Fibroblast of upper back skin (primary cell): ENCODE measurements at regions not wholly inside any gene's neighbourhood (a gene's known extent, or its start where the extent isn't known, plus 50 kb on each side); places are given as distances from the start of the nearest gene placed in this dataset.

ENCODE experiments used
- DNase-seq: peaks from one replicate; pipeline ENCODE4 v3.0.0-alpha.2; 2013

DNA sequence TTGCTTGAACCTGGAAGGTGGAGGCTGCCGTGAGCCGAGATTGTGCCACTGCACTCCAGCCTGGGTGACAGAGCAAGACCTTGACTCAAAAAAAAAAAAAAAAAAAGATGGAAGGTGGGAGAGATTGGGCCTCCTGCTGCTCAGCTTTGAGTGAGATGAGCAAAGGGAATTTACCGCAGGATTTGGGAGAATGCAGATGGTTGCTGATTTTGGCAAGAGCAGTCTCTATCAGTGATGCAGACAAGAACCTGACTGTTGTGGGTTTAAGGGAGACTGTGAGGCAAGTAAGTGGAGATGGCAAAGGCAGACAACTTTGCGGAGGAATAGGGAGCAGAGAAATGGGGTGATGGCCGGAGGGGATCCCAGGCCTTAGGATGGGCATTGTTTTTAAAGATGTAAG lies 1140.8 kb upstream of the AUTS2 start:
- DNase-seq: peak; percentile 51

DNA sequence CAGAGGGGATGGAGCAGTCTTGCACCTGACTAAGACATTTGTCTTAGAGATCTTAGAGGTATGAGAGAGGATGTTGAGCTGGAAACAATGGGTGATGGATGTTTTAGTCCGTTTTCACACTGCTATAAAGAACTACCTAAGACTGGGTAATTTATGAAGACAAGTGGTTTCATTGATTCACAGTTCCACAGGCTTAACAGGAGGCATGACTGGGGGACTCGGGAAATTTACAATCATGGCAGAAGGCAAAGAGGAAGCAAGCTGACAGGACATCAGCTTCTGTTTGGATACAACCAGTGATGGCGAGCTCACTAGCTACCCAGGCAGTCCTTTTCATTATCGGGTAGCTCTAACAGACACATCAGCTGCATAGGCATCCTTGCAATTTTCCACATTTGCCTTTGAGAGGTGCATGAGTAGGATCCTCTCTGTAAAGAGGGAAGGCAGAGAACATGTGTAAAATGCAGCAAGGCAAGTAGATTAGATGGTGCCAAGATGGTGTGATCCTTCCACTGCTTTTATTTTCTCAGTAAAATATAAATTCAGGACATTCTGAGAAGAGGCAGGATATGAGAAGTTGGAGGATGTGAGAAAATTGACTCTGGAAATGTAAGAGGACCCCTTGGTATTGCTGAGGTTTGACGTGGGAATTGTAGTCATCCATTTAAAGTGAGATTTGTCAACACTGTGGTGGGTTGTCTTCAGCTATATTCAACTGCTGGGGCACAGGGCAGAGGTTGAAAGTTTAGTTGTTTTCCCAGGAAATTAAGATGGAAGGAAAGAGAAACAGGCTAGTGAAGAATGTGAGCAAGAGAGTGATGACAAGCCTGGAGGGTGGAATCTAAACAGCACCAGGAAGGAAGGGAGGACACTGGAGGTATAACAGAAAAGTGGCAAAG lies 1140.0 kb upstream of the AUTS2 start:
- DNase-seq: peak; percentile 72

- peak; percentile 95 for DNase-seq
Measured at GRCh38 chr7:68461430-68461829, 1136.8 kb upstream of the AUTS2 start.

DNA sequence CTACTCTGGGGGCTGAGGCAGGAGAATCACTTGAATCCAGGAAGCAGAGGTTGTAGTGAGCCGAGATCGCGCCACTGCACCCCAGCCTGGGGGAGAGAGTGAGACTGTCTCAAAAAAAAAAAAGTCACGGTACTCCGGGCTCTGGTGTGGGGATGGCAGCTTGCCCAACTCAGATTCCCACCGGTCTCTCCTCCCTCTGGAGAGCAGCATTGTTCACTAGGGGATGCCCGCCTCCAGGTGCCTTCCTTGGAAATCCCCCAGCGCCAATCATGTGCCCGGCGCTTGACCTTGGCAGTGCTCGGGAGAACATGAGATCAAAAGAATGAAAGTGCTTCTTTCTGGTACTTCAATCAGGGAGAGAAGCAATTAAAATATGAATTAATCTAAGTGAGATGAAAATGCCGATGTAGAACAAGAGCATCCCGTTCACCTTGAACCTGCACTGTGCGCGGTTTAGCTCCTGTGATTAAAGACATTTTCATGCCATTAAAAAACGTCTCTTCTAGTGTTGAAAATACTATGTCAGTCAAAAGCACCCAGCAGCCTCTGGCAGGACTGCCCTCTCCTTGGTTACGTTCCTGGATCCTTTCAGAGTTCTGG lies 1127.3 kb upstream of the AUTS2 start:
- no peak for DNase-seq

DNA sequence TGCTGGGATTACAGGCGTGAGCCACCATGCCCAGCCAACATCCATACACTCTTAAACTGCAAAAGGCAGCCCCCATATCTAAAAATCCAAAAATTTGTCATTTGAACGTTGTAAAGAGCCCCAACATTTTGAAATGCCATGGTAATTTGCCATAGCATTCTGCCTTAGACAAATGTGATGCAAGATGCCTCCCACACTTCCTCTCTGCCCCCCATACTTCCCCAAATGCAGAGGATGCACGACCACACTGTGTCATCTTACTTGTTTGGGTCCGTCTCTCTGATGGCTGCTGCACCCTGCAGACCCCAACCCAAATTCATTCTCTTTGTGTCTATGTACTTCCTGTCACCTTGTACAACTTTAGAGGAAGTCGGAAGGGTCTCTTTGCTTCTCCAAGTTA lies 1125.6 kb upstream of the AUTS2 start:
- no peak for DNase-seq

GRCh38 chr7:68474661-68475216 lies 1123.5 kb upstream of the AUTS2 start:
- peak; percentile 44 for DNase-seq

DNA sequence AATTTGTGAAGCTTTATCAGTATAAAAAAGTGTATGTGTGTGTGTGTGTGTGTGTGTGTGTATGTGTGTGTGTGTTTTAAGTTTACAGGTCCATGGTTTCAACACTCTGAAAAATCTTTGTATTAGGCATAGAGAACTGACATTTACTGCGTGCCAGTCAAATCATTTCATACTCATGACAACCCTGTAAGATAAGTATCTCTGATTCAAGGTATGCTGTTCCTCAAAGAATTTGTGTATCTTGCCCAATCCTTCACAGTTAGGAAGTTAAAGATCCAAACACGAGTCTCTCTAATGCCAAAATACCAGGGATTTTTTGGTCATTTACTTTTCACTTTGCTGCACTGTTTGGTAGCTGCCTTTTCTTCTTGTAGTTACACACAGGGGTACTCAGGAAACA lies 1121.3 kb upstream of the AUTS2 start:
- peak; percentile 33 for DNase-seq

GRCh38 chr7:68478326-68478725 lies 1119.9 kb upstream of the AUTS2 start:
- DNase-seq: no peak

GRCh38 chr7:68482800-68483199 lies 1115.5 kb upstream of the AUTS2 start:
- DNase-seq: no peak

GRCh38 chr7:68484731-68485130 lies 1113.5 kb upstream of the AUTS2 start:
- DNase-seq: no peak

DNA sequence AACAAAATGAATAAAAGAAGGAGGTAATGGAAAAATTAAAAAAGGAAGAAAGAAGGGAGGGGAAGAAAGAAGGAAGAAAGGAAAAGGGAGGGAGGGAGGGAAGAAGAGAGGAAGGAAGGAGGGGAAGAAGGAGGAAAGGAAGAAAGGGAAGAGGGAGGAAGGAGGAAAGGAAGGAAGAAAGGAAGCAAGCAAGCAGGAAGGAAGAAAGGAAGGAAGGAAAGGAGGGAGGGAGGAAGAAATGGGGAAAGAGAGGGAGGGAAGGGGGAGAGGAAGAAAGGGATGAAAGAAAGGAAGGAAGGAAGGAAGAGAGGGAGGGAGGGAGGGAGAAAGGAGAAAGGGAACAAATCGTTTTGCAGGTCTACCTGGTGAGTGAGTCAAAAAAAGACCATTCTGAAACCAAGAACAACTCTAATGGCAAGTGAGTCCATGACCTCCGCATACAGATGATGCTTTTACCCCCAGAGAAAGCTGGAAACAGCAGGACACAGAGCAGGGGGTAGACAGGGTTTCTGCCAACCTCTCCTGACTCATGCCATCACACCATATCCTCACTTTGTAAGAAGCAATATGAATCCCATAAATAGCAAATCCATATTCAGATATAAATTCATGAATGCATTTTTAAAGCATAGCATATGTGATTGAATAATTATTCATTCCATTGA lies 1112.9 kb upstream of the AUTS2 start:
- DNase-seq: peak; percentile 43

DNA sequence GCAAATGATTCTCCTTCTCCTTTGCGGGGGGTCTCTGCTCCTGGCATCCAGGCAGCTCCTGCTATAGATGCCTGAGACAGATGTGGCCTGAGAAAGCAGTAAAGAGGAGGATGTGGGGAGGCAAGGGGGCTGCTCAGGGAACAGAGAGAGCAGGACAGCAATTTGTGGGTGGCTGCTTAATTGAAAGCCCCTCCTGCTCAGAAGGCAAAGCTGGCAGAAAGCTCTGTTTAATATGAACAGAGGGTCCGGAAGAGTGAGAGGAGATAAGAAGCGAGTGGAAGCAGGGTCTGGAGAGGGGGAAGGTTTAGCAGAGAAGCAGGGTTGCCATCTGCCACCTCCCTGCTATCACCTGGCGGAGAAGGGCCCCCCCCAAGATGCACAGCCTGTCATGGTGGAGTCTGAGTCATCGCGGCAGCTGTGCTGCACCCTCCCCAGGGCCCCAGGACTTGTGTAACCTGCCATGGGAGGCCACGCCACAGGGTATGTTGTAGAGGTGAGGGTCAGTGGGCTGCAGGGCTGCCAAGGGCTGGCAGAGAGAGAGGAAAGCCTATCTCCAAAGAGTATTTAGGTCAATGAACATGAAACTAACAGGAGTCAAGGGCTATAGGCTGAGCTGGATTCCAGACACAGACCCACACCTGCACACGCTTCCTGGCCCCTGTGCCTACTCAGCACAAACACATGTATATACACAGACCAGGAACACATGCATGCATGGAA lies 1109.8 kb upstream of the AUTS2 start:
- peak; percentile 4 for DNase-seq

DNA sequence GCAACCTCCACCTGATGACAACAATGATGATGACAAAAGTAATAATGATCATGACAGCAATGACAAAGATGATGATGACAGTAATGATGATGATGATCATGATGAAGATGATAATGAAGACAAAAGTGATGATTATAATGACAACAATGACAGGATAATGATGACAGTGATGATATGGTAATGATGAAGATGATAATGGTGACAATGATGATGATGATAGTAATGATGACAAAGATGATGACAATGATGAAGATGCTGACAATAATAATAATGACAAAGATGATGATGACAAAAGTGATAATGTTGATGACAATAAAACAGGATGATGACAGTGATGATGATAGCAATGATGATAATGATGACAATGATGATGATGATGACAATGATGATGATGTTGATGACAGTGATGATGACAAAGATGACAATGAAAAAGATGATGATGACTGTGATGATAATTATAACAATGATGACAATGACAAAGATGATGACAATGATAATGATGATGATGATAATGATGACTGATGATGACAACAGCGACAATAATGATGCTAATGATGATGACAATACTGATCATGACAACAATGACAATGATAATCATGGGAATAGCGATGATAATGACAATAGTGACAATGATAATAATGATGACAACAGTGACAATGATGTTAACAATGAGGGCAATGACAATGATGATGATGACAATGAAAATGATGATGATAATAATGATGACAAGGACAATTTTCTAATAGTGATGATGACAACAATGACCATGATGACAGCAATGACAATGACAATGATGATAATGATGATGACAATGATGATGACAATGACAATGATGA lies 1106.5 kb upstream of the AUTS2 start:
- no peak for DNase-seq

DNA sequence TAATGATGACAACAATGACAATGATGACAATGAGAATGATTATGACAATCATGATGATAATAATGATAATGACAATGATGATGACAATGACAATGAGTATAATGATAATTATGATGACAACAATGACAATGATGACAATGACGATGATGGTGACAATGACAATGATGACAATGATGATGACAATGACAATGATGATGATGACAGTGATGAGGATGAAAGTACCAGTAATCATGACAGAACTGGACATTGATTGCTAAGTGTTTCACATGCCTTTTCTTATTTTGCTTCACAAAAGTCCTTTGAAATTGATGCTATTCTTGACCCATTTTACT lies 1106.0 kb upstream of the AUTS2 start:
- DNase-seq: no peak

DNA sequence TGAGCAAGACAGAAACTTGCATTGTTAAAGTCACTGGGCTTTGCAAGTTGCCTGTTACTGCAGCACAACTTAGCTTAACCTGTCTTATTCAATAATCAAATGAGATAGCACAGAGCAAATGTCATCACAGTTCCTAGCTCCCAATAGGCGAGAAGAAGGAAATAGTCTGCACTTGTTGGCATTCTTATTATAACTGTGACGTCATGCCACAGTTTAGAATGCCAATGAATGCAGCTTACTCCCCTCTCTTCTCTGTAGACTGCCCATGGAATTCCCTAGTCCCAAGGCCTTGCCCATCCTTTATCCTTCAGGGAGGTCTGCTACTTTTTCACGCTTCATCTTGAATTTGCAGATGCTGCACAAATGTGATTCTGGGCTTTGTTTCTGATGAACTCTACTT lies 1094.9 kb upstream of the AUTS2 start:
- no peak for DNase-seq

- no peak for DNase-seq
Measured at GRCh38 chr7:68504716-68505115, 1093.6 kb upstream of the AUTS2 start.

DNA sequence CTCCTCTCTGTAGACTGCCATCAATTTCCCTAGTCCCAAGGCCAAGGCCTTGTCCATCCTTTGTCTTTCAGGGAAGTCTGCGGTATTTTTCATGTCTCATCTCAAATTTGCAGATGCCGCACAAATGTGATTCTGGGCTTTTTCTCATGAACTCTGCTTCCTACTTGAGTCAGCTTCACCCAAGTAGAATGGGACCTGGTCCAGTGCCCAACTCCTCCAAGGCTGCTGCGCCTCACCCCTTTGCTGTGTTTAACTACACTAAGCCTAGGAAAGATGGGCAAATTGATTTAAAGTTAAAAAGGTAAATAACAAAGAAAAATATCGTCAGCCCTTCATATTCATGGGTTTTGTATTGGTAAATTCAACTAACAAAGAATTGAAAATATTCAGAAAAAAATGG lies 1092.6 kb upstream of the AUTS2 start:
- no peak for DNase-seq

- no peak for DNase-seq
Measured at GRCh38 chr7:68507668-68508067, 1090.6 kb upstream of the AUTS2 start.

GRCh38 chr7:68509054-68509453 lies 1089.2 kb upstream of the AUTS2 start:
- no peak for DNase-seq

DNA sequence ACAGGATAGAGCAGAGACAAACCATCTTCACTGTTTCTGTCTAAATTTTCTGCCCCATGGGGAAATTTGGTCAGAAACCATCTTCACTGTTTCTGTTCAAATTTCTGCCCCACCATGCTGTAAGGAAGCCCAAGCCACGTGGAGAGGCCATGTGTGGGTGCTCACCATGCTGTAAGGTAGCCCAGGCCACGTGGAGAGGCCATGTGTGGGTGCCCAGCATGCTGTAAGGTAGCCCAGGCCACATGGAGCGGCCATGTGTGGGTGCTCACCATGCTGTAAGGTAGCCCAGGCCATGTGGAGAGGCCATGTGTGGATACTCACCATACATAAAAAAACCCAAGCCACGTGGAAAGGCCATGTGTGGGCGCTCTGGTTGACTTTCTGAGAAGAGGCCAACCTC lies 1088.7 kb upstream of the AUTS2 start:
- DNase-seq: no peak

- DNase-seq: no peak
Measured at GRCh38 chr7:68511281-68511680, 1087.0 kb upstream of the AUTS2 start.

- no peak for DNase-seq
Measured at GRCh38 chr7:68512466-68512865, 1085.8 kb upstream of the AUTS2 start.
